ENCODE measurements at regions not wholly inside any gene's neighbourhood (a gene's known extent, or its start where the extent isn't known, plus 50 kb on each side); places are given as distances from the start of the nearest gene placed in this dataset.

GRCh38 chr16:63100082-63100481 lies 1063.8 kb upstream of the CDH8 start:
- TF ChIP-seq EZH2 (IDR thresholded peaks at IDR 0.05) = no peak
- TF ChIP-seq POLR2AphosphoS5 (IDR thresholded peaks at IDR 0.05; ENCODE audit: borderline replicate concordance, low read depth, low read length) = no peak

Data from SK-N-MC (cell line).